ENCODE measurements at regions not wholly inside any gene's neighbourhood (a gene's known extent, or its start where the extent isn't known, plus 50 kb on each side); places are given as distances from the start of the nearest gene placed in this dataset.
"Not testable (repeated sequence)": the region's sequence is repeated elsewhere in the genome, so short reads cannot be mapped to it uniquely, and the experiment has no call there.

DNA sequence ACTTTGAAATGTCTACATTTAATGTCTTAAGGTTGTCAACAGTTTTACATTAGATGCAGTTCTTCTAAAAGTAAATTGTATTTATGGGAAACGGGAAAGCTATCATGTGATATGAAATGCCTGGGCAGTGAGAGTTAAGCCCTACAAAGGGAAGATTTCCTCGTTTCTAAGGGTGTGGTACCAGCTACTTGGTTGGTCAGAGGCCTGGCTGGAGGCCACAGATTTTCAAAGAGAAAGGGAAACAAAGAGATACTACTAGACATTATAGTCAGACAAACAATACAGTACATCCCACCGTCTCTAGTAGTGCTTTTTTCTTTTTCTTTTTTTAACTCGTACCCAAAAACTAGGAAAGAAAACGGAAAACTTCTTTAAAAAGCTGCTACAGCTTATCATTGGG is 467.8 kb downstream of the PCDH7 start:
- no peak for DNase-seq (ENCODE audit: low spot score)

- DNase-seq (ENCODE audit: low spot score), result no peak
These were observed 469.8 kb downstream of the PCDH7 start for GRCh38 chr4:31189938-31190337.

DNA sequence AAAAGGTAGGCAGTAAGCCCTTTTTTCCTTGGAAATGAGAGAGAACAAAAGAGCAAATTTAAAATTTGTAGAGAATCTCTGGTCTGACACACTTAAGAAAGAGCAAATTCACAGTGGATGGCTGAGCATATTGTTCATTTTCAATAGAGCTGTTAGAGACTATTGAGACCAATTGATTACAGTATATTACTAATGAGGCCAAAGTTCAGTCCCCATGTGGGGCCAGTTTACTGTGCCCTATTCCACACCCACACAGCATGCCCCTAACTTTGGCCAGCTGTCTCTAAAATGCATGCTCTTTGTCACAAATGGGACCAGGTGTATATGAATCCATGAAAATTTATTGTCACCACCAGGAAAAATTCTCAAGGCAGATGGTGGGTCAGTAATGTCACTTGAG is 470.5 kb downstream of the PCDH7 start:
- DNase-seq (ENCODE audit: low spot score), result no peak

DNA sequence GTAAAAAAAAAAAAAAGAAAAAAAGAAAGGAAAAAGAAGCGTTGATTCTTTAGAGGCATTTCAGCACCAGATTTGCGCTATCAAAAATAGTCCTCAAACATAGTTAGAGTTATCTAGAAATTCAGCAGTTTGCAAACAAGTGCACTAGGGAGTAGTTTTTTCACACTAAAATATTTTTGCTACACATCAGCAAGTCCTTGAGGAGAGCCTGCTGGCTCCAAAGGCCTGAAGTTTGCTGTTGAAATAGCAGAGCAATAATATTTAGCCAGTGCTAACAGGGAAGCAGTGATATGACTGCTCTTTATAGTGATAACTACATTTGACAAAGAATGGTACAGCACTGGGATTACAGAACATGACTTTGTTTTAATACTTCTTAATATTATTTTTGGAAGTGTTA is 472.2 kb downstream of the PCDH7 start:
- no peak for DNase-seq (ENCODE audit: low spot score)

DNA sequence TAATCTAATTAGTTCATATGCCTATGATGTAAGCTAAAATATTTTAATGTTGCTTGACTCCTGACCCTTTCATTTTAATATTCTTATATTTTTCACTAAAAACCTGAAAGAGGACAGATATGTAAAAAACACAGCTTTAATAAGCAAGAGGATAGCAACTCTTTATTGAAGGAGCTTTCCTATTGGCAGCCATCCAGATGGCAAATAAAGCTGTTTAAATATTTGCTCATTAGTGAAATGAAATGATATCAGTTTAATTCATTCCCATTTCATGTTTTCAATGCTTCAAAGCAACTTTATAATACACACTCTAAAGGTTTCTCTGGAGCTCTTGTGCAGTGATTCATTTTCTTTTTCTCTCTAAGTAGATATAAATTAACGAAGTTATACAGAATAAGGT is 473.4 kb downstream of the PCDH7 start:
- DNase-seq (ENCODE audit: low spot score), result no peak

DNA sequence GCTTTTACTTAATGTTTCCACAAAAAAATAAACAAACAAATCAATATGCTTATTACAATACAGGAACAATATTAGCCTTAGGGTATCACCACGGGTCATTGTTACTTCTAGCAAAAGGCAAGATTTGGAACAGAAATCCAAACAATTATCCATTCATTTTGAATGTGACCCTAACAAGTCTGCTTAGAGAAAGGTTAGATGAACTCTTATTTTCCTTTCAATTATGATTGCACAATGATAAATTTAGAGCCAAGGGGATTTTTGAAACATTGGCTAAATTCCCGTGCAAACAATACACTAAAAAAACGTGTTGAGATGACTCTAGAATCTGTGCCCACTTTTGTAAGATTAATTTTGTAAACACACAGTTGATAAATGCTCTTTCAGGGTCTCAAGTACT is 474.7 kb downstream of the PCDH7 start:
- no peak for DNase-seq (ENCODE audit: low spot score)

DNA sequence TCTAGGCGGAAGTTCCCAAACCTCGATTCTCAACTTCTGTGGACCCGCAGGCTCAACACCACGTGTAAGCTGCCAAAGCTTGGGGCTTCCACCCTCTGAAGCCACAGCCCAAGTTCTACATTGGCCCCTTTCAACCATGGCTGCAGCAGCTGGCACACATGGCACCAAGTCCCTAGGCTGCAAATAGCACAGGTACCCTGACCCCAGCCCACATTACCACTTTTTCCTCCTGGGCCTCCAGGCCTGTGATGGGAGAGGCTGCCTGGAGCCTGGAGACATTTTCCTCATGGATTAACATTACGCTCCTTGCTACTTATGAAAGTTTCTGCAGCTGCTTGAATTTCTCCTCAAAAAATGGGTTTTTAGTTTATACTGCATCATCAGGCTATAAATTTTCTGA is 479.5 kb downstream of the PCDH7 start:
- no peak for DNase-seq (ENCODE audit: low spot score)

GRCh38 chr4:31202054-31202453 is 481.9 kb downstream of the PCDH7 start:
- DNase-seq (ENCODE audit: low spot score), result not testable (repeated sequence)

DNA sequence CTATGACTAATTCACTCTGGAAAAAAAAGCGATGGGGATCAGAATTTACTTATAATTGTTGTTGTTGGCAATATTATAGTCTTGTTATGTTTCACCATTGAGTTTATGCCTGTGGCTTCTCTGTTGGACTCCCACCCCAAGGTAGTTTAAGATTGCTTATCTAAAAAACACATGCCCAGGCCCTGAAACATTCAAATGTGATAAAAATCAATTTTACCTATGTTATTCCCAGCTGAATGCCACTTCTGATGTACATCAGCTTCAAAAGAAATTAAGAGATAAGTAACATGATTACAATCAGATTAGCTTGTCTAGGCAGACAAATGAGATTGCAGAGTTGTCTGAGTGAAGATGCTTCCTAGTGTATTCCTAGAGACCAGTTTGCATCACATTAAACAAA is 484.7 kb downstream of the PCDH7 start:
- no peak for DNase-seq (ENCODE audit: low spot score)

DNA sequence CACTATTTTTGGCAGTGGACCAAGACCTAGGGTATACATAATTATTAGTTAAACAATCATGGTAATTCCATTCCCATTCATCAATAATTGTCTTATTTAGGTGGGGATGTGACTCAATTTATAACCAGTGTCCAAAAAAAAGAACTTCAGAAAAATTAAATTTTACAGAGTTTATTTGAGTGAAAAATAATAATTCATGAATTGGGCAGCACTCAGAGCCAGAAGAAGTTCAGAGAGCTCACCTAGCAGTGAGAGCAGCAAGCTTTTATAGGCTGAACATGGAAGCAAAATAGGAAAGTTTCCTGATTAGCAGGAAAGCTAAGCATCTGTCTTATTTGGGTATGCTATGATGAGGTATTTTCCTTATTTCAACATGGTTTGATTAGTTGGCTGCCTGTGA is 500.8 kb downstream of the PCDH7 start:
- no peak for DNase-seq (ENCODE audit: low spot score)

DNA sequence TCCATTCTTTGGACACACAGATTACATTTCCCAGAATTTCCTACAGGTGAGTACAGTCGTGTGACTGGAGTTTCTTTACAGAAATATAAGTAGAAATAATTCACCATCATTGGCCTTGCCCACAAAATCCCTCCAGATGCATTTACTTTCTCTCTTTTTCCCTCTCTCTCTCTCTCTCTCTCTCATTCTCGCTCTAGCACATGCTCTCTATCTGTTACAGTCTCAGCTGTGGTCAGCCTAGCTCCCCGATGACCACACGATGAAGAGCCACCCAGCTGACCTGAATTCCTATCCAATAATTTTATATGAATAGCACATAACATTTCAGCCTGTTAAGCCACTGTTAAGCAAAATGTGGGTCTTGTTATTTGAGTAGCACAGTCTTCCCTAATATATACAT is 507.9 kb downstream of the PCDH7 start:
- no peak for DNase-seq (ENCODE audit: low spot score)

GRCh38 chr4:31230594-31230993 is 510.4 kb downstream of the PCDH7 start:
- no peak for DNase-seq (ENCODE audit: low spot score)

- peak; percentile 7 for DNase-seq (ENCODE audit: low spot score)
These were observed 514.3 kb downstream of the PCDH7 start for GRCh38 chr4:31234494-31234893.

DNA sequence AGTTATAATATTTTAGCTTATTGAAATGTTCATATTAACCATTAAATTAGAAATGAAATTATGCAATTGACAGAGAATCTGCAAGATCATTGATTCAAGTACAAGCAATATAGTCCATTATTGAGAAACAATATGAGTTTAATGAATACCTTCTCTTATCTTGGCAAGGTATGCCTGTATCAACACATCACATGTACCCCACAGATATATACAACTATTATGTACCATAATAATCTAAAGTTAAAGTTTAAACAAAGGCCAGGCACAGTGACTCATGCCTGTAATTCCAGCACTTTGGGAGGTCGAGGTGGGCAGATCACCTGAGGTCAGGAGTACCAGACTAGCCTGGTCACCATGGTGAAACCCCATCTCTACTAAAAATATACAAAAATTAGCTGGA is 514.7 kb downstream of the PCDH7 start:
- DNase-seq (ENCODE audit: low spot score), result no peak

GRCh38 chr4:31236020-31236638 is 516.0 kb downstream of the PCDH7 start:
- no peak for DNase-seq (ENCODE audit: low spot score)

GRCh38 chr4:31236639-31237173 is 516.5 kb downstream of the PCDH7 start:
- no peak for DNase-seq (ENCODE audit: low spot score)

GRCh38 chr4:31237233-31237632 is 517.1 kb downstream of the PCDH7 start:
- no peak for DNase-seq (ENCODE audit: low spot score)

DNA sequence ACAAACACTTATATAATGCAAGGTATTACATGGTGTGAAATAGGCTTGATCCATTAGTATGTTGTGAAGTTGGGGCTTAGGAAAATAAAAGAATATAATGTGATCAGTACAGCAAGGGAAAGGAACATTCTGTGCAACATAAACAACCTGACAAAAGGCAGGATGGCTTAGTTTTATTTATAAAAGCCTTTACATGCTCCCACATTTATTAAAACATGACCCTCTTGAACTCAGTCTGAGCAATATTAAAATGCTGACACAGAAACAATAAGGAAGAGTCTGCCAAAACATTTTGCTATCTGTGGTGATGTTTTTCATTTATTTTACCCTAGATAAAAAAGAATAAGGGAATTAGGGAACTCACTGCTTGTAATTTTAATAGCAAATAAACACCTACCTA is 519.7 kb downstream of the PCDH7 start:
- no peak for DNase-seq (ENCODE audit: low spot score)

GRCh38 chr4:31241504-31242106 is 521.4 kb downstream of the PCDH7 start:
- no peak for DNase-seq (ENCODE audit: low spot score)

DNA sequence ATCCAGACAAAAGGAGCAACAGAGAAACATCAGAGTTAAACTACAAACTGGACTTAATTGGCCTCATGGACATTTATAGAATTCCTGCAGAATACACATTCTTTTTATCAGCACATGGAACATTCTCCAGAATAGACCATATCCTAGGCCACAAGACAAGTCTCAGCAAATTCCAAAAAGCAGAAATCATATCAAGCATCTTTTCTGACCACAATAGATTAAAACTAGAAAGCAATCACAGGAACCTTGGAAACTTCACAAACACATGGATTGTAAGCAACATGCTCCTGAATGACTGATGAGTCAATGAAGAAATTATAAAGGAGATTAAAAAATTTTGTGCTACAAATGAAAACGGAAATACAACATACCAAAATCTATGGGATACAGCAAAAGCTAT is 526.7 kb downstream of the PCDH7 start:
- no peak for DNase-seq (ENCODE audit: low spot score)

DNA sequence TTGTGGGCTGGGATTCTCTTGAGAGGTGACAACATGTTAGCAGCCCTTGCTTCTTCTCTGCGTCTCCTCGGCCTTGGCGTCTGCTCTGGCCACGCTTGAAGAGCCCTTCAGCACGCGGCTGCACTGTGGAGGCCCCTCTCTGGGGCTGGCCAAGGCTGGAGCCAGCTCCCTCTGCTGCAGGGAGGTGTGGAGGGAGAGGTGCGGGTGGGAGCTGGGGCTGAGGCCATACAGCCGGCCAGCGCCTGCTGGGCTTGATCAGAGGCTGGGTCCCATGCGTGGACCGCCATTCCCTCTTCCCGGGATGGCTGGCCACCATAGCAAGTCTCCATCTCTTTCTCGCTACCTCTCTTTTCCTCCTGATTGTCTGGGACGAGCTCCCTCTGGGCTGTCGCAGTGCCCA is 539.0 kb downstream of the PCDH7 start:
- no peak for DNase-seq (ENCODE audit: low spot score)

DNA sequence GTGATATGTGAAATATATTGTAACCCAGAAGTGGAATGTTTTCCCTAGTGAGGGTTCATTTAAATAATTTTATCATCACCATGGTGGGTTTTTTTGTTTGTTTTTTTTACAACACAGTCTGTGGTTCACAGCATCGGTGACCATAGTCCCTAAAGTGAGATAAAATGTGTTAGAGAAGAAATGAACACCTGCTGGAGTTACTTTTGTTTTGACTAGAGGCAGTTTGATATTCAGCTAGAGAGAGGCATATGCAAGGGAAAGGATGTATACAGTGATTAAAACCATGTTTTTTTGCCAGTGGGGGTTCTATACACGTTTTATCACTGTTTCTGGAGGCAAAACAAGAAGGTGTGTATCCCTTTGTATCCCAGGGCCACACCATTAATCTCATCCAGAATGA is 541.5 kb downstream of the PCDH7 start:
- no peak for DNase-seq (ENCODE audit: low spot score)

DNA sequence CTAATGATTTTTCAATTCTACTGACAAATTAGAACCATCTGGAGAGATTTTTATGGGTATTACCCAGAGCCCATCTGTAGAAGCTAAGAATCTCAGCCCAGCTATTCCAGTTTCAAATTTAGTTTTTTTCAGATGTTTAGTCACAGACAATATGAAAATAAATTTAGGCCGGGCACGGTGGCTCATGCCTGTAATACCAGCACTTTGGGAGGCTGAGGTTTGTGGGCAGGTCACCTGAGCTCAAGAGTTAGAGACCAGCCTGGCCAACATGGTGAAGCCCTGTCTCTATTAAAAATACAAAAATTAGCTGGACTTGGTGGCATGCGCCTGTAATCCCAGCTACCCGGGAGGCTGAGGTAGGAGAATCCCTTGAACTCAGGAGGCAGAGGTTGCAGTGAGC is 545.9 kb downstream of the PCDH7 start:
- not testable (repeated sequence) for DNase-seq (ENCODE audit: low spot score)

Measured in iPS-NIHi11 (cell line).